SU-DHL-6 (cell line): ENCODE measurements at regions not wholly inside any gene's neighbourhood (a gene's known extent, or its start where the extent isn't known, plus 50 kb on each side); places are given as distances from the start of the nearest gene placed in this dataset.

Experiments
- H2AFZ ChIP-seq: fragments of 200-600 bp; sonication (generic); 2 replicates; pipeline ENCODE4 v1.6.1; 2014; ENCODE audit warnings: low read depth, mild to moderate bottlenecking, moderate library complexity, mixed read lengths, antibody characterized with exemption, low read length; ENCODE audit not compliant: severe bottlenecking
- H3F3A ChIP-seq: fragments of 200-600 bp; shearing (Covaris generic); 2 replicates; pipeline ENCODE4 v1.6.0; 2016; ENCODE audit warnings: antibody characterized with exemption, mild to moderate bottlenecking; ENCODE audit not compliant: insufficient read depth
- H3K27ac ChIP-seq: fragments of 200-600 bp; sonication (generic); 2 replicates; pipeline ENCODE4 v1.5.1; 2016; ENCODE audit warnings: low read depth, mild to moderate bottlenecking, low read length, moderate library complexity, mixed read lengths
- H3K27me3 ChIP-seq: fragments of 200-600 bp; sonication (generic), shearing (Covaris generic); 2 replicates; pipeline ENCODE4 v1.6.0; 2014; ENCODE audit warnings: mild to moderate bottlenecking, low read length
- H3K36me3 ChIP-seq: fragments of 200-600 bp; sonication (generic); 2 replicates; pipeline ENCODE4 v1.6.1; 2014; ENCODE audit warnings: mild to moderate bottlenecking, low read length, mixed read lengths
- H3K4me2 ChIP-seq: fragments of 300-600, 200-600 bp; shearing (Covaris generic), sonication (generic); 2 replicates; pipeline ENCODE4 v1.6.0; 2014; ENCODE audit warnings: low read length, low read depth, mild to moderate bottlenecking; ENCODE audit not compliant: poor library complexity, severe bottlenecking
- H3K4me3 ChIP-seq: fragments of 200-600 bp; sonication (generic); 2 replicates; pipeline ENCODE4 v1.5.1; 2014; ENCODE audit warnings: antibody characterized with exemption, low read length, mild to moderate bottlenecking, mixed read lengths; ENCODE audit not compliant: insufficient read depth, poor library complexity, severe bottlenecking
- H3K79me2 ChIP-seq: fragments of 200-600 bp; sonication (generic); 2 replicates; pipeline ENCODE4 v1.6.1; 2014; ENCODE audit warnings: mild to moderate bottlenecking, low read length, moderate library complexity; ENCODE audit not compliant: insufficient read depth
- H3K9ac ChIP-seq: fragments of 200-600 bp; sonication (generic); 2 replicates; pipeline ENCODE4 v1.7.0; 2014; ENCODE audit warnings: mild to moderate bottlenecking, low read length
- H3K9me2 ChIP-seq: fragments of 200-600 bp; sonication (generic); replicated peaks from 2 replicates; pipeline ENCODE4 v1.6.1; 2014; ENCODE audit warnings: low read length; ENCODE audit not compliant: insufficient read depth
- H3K9me3 ChIP-seq: fragments of 200-600 bp; sonication (generic); 2 replicates; pipeline ENCODE4 v1.6.1; 2014; ENCODE audit warnings: low read length, mixed read lengths; ENCODE audit not compliant: insufficient read depth
- H4K20me1 ChIP-seq: fragments of 200-600 bp; sonication (generic); 2 replicates; pipeline ENCODE4 v1.6.1; 2014; ENCODE audit warnings: low read depth, mild to moderate bottlenecking, antibody characterized with exemption, low read length, moderate library complexity, mixed read lengths
- CTCF ChIP-seq: fragments of 200-600 bp; sonication (generic); IDR thresholded peaks from one replicate; pipeline ENCODE4 v1.5.1; 2017; ENCODE audit warnings: antibody characterized with exemption, mild to moderate bottlenecking, low read length, moderate library complexity; ENCODE audit not compliant: insufficient read depth, poor library complexity, severe bottlenecking
- EZH2phosphoT487 ChIP-seq: fragments of 200-600 bp; sonication (generic), shearing (Covaris generic); conservative IDR thresholded peaks from 2 replicates; pipeline ENCODE4 v1.6.1; 2018; ENCODE audit warnings: mild to moderate bottlenecking, antibody characterized with exemption, low read length, moderate library complexity, mixed read lengths

- Histone ChIP-seq H3K27me3 (no peaks in the 10 kb centered on the region), H4K20me1 (no peaks in the 10 kb centered on the region), H3K4me2 (peak overlapping the region; percentile 86), H2AFZ (peak overlapping the region; percentile 6), H3K9ac (peak overlapping the region; percentile 36), H3K4me3 (peak overlapping the region; percentile 28), H3K27ac (peak overlapping the region; percentile 94), H3F3A (peaks cover 26% of the 10 kb centered on the region), H3K9me2 (no peaks in the 10 kb centered on the region), H3K9me3 (no peaks in the 10 kb centered on the region), H3K79me2 (no peaks in the 10 kb centered on the region), H3K36me3 (no peaks in the 10 kb centered on the region)
- TF ChIP-seq CTCF, result no peak
- TF ChIP-seq EZH2phosphoT487, result no peak
Observed at GRCh38 chr5:124825983-124826337, 79.5 kb upstream of the ZNF608 start.

- TF ChIP-seq CTCF (no peak), EZH2phosphoT487 (no peak)
Observed at GRCh38 chr5:124828731-124829234, 82.3 kb upstream of the ZNF608 start.

GRCh38 chr5:124831687-124832240, 85.3 kb upstream of the ZNF608 start:
- H3K4me2 ChIP-seq, result peak overlapping the region; percentile 48

More at GRCh38 chr5:124828731-124829234, 82.3 kb upstream of the ZNF608 start:
- Histone ChIP-seq H3K9me2 (no peaks in the 10 kb centered on the region), H3K36me3 (no peaks in the 10 kb centered on the region), H3F3A (peaks cover 31% of the 10 kb centered on the region), H4K20me1 (no peaks in the 10 kb centered on the region), H3K79me2 (no peaks in the 10 kb centered on the region), H3K9me3 (no peaks in the 10 kb centered on the region), H3K27me3 (no peaks in the 10 kb centered on the region), H3K4me2 (peak overlapping the region; percentile 39), H2AFZ (peak overlapping the region; percentile 37), H3K4me3 (peak overlapping the region; percentile 3), H3K9ac (no peak overlapping the region), H3K27ac (peak overlapping the region; percentile 94)

More at GRCh38 chr5:124831687-124832240, 85.3 kb upstream of the ZNF608 start:
- no peaks in the 10 kb centered on the region for H3K9me2 ChIP-seq
- peak overlapping the region; percentile 58 for H3K27ac ChIP-seq
- H2AFZ ChIP-seq, result peak overlapping the region; percentile 21
- no peaks in the 10 kb centered on the region for H3K36me3 ChIP-seq
- no peaks in the 10 kb centered on the region for H4K20me1 ChIP-seq
- no peaks in the 10 kb centered on the region for H3K79me2 ChIP-seq
- H3K9ac ChIP-seq, result peak overlapping the region; percentile 30
- H3K9me3 ChIP-seq, result no peaks in the 10 kb centered on the region
- H3F3A ChIP-seq, result peaks cover 11% of the 10 kb centered on the region; the same call in 1 of the 2 replicates
- H3K4me3 ChIP-seq, result peak overlapping the region; percentile 10
- no peak for TF ChIP-seq CTCF
- no peak for TF ChIP-seq EZH2phosphoT487
- H3K27me3 ChIP-seq, result no peaks in the 10 kb centered on the region
